GM23338 (cell line): ENCODE measurements at regions not wholly inside any gene's neighbourhood (a gene's known extent, or its start where the extent isn't known, plus 50 kb on each side); places are given as distances from the start of the nearest gene placed in this dataset.
A peak's percentile ranks its signal among the peaks of the same experiment; 100 is the strongest.

Source experiments
- ATAC-seq: fragments of 200-7000 bp; cut with Tn5 transposase; 3 replicates; pipeline ENCODE4 v1.9.1; 2020
- DNase-seq: peaks from one replicate; pipeline ENCODE4 v3.0.0-alpha.2; 2015; ENCODE audit warnings: low spot score
- H2AFZ ChIP-seq: fragments of 200-600 bp; sonication (generic); 2 replicates; pipeline ENCODE4 v1.8.0; 2016; ENCODE audit warnings: antibody characterized with exemption, mild to moderate bottlenecking, moderate library complexity
- H3F3A ChIP-seq: fragments of 200-600 bp; sonication (generic); replicated peaks from 2 replicates; pipeline ENCODE4 v1.8.0; 2017; ENCODE audit warnings: antibody characterized with exemption, mixed run types, low read depth
- H3K27ac ChIP-seq: fragments of 200-600 bp; sonication (generic); 2 replicates; pipeline ENCODE4 v1.6.1; 2016; ENCODE audit warnings: low read depth
- H3K27me3 ChIP-seq: fragments of 200-600 bp; sonication (generic); 2 replicates; pipeline ENCODE4 v1.8.0; 2016; ENCODE audit warnings: mild to moderate bottlenecking, mixed run types, moderate library complexity; ENCODE audit not compliant: insufficient read depth
- H3K36me3 ChIP-seq: fragments of 200-600 bp; sonication (generic); 2 replicates; pipeline ENCODE4 v1.8.0; 2016; ENCODE audit warnings: mild to moderate bottlenecking; ENCODE audit not compliant: insufficient read depth
- H3K4me1 ChIP-seq: fragments of 200-600 bp; sonication (generic); 2 replicates; pipeline ENCODE4 v1.8.0; 2016; ENCODE audit warnings: mild to moderate bottlenecking, moderate library complexity; ENCODE audit not compliant: insufficient read depth
- H3K4me2 ChIP-seq: fragments of 200-600 bp; sonication (generic); 2 replicates; pipeline ENCODE4 v1.7.1; 2017; ENCODE audit warnings: mixed run types
- H3K4me3 ChIP-seq: fragments of 200-600 bp; sonication (generic); 2 replicates; pipeline ENCODE4 v1.6.1; 2016; ENCODE audit warnings: mixed run types
- H3K79me2 ChIP-seq: fragments of 200-600 bp; sonication (generic); replicated peaks from 2 replicates; pipeline ENCODE4 v1.8.0; 2017; ENCODE audit warnings: mild to moderate bottlenecking; ENCODE audit not compliant: insufficient read depth
- H3K9me2 ChIP-seq: fragments of 200-600 bp; sonication (generic); 2 replicates; pipeline ENCODE4 v1.8.0; 2017; ENCODE audit not compliant: insufficient read depth
- H4K20me1 ChIP-seq: fragments of 200-600 bp; sonication (generic); replicated peaks from 2 replicates; pipeline ENCODE4 v1.8.0; 2017; ENCODE audit warnings: mild to moderate bottlenecking; ENCODE audit not compliant: insufficient read depth
- H3K27ac Mint-ChIP-seq: 2 replicates; pipeline ENCODE4 v1.8.0; 2020; ENCODE audit warnings: inconsistent platforms, mild to moderate bottlenecking, moderate library complexity, mixed read lengths
- H3K27me3 Mint-ChIP-seq: 3 replicates; pipeline ENCODE4 v1.8.0; 2022; ENCODE audit warnings: low read depth, mild to moderate bottlenecking, moderate library complexity, mixed read lengths, inconsistent platforms; ENCODE audit not compliant: insufficient read depth, poor library complexity
- H3K36me3 Mint-ChIP-seq: 3 replicates; pipeline ENCODE4 v1.8.0; 2021; ENCODE audit warnings: low read depth, mild to moderate bottlenecking, inconsistent platforms, moderate library complexity, mixed read lengths
- H3K4me1 Mint-ChIP-seq: 3 replicates; pipeline ENCODE4 v1.8.0; 2020; ENCODE audit warnings: mild to moderate bottlenecking, inconsistent platforms, mixed read lengths
- H3K4me3 Mint-ChIP-seq: 3 replicates; pipeline ENCODE4 v1.8.0; 2021; ENCODE audit warnings: moderate library complexity, mild to moderate bottlenecking, inconsistent platforms, mixed read lengths
- H3K9me3 Mint-ChIP-seq: 3 replicates; pipeline ENCODE4 v1.8.0; 2020; ENCODE audit warnings: moderate library complexity, mild to moderate bottlenecking, inconsistent platforms, mixed read lengths
- CREB1 ChIP-seq: fragments of 250-450 bp; sonication (Bioruptor Pico); IDR thresholded peaks from 2 replicates; pipeline ENCODE4 v1.5.0; 2020; ENCODE audit warnings: low read depth, mild to moderate bottlenecking, moderate library complexity
- CTCF ChIP-seq, 2 experiments: fragments of 200-600 bp in 1 of 2; sonication (generic) in 1 of 2; conservative IDR thresholded peaks; 2 replicates each; pipeline versions ENCODE4 v1.5.1 to v1.6.1; 2016 to 2017; ENCODE audit warnings: antibody characterized with exemption in 2 of 2, low read depth in 2 of 2, mild to moderate bottlenecking in 2 of 2, moderate library complexity in 1 of 2
- JUNB ChIP-seq: IDR thresholded peaks from one replicate; pipeline ENCODE4 v1.6.1; 2016; ENCODE audit warnings: antibody characterized with exemption; ENCODE audit not compliant: unreplicated experiment
- NANOG ChIP-seq: IDR thresholded peaks from 2 replicates; pipeline ENCODE4 v1.6.1; 2016; ENCODE audit warnings: antibody characterized with exemption, borderline replicate concordance
- REST ChIP-seq: IDR thresholded peaks from one replicate; pipeline ENCODE4 v1.6.1; 2018; ENCODE audit warnings: antibody characterized with exemption; ENCODE audit not compliant: unreplicated experiment
- STAT1 ChIP-seq: IDR thresholded peaks from one replicate; pipeline ENCODE4 v1.6.1; 2016; ENCODE audit warnings: antibody characterized with exemption; ENCODE audit not compliant: unreplicated experiment
- ZNF114 ChIP-seq: fragments of 250-450 bp; sonication (Bioruptor Pico); IDR thresholded peaks from 2 replicates; pipeline ENCODE4 v1.5.0; 2020; ENCODE audit warnings: mild to moderate bottlenecking, moderate library complexity
- ZNF331 ChIP-seq: fragments of 250-450 bp; sonication (Bioruptor Pico); IDR thresholded peaks from 2 replicates; pipeline ENCODE4 v1.5.0; 2020; ENCODE audit warnings: low read depth, mild to moderate bottlenecking, moderate library complexity
- ZNF462 ChIP-seq: fragments of 250-450 bp; sonication (Bioruptor Pico); IDR thresholded peaks from 2 replicates; pipeline ENCODE4 v1.5.0; 2020; ENCODE audit warnings: mild to moderate bottlenecking, moderate library complexity

DNA sequence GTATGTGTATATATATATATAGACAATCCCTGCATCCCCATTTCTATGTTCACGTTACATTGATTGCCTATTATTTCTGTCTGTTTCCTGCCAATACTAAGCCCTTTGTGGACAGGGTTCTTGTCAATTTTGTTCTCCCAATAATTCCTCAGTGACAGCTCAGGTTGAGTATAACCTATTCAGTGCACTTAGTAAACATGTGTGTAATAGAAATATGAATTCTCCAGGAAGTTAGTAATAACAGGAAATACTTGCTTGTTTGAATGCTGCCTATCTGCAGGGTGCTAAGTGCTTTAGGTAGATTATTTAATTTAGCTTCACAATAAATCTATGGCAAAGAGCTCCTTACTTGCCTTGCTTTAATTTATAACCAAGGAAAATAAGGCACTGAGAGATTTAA, 52.8 kb upstream of the PTGFR start:
- Mint-ChIP-seq H3K4me3 (no peak overlapping the region), H3K27me3 (no peaks in the 10 kb centered on the region), H3K36me3 (no peaks in the 10 kb centered on the region; the same call in 2 of the 3 replicates), H3K27ac (no peak overlapping the region), H3K4me1 (peaks cover 9% of the 10 kb centered on the region), H3K9me3 (peaks cover 3% of the 10 kb centered on the region; the same call in 2 of the 3 replicates)
- ATAC-seq (no peak), DNase-seq (no peak)
- TF ChIP-seq REST, result no peak
- no peak for TF ChIP-seq ZNF331
- no peak for TF ChIP-seq JUNB
- no peak for TF ChIP-seq NANOG
- no peak for TF ChIP-seq STAT1
- no peak for TF ChIP-seq CREB1 (CRISPR knock-in tag)
- H3K4me3 ChIP-seq, result no peak overlapping the region
- H3K9me2 ChIP-seq, result no peaks in the 10 kb centered on the region; the same call in 1 of the 2 replicates
- H3K27ac ChIP-seq, result no peak overlapping the region
- H3F3A ChIP-seq, result no peaks in the 10 kb centered on the region
- no peaks in the 10 kb centered on the region for H3K27me3 ChIP-seq
- no peaks in the 10 kb centered on the region for H3K79me2 ChIP-seq
- no peaks in the 10 kb centered on the region for H3K36me3 ChIP-seq
- H3K4me2 ChIP-seq, result 0 out of 2 replicates have a peak overlapping the region, but pooled peaks have one; percentile 7
- H2AFZ ChIP-seq, result no peak overlapping the region
- peaks cover 14% of the 10 kb centered on the region; the same call in 1 of the 2 replicates for H3K4me1 ChIP-seq
- H4K20me1 ChIP-seq, result no peaks in the 10 kb centered on the region; the same call in 1 of the 2 replicates

- H3K27me3 Mint-ChIP-seq, result no peaks in the 10 kb centered on the region
- TF ChIP-seq ZNF331 (no peak), JUNB (no peak), CTCF (conservative IDR thresholded peaks at IDR 0.05; ENCODE audit: low read depth in 2 of 2) (no peak), ZNF462 (CRISPR knock-in tag) (no peak), NANOG (no peak), CREB1 (CRISPR knock-in tag) (no peak), STAT1 (no peak), ZNF114 (CRISPR knock-in tag) (no peak)
Measured at GRCh38 chr1:78440381-78440793, 50.4 kb upstream of the PTGFR start.

More at GRCh38 chr1:78440381-78440793, 50.4 kb upstream of the PTGFR start:
- Mint-ChIP-seq H3K27ac (no peak overlapping the region), H3K9me3 (no peaks in the 10 kb centered on the region; the same call in 2 of the 3 replicates), H3K4me3 (no peak overlapping the region), H3K36me3 (no peaks in the 10 kb centered on the region), H3K4me1 (peaks cover 9% of the 10 kb centered on the region)
- DNase-seq, result no peak
- Histone ChIP-seq H3K4me3 (no peak overlapping the region), H3K27ac (no peak overlapping the region), H3K36me3 (no peaks in the 10 kb centered on the region), H3K4me1 (peaks cover 14% of the 10 kb centered on the region; the same call in 1 of the 2 replicates), H3F3A (no peaks in the 10 kb centered on the region), H4K20me1 (no peaks in the 10 kb centered on the region; the same call in 1 of the 2 replicates), H3K27me3 (no peaks in the 10 kb centered on the region), H3K4me2 (no peak overlapping the region), H3K79me2 (no peaks in the 10 kb centered on the region), H3K9me2 (no peaks in the 10 kb centered on the region; the same call in 1 of the 2 replicates), H2AFZ (no peak overlapping the region)
- ATAC-seq, result no peak
